ENCODE measurements at regions not wholly inside any gene's neighbourhood (a gene's known extent, or its start where the extent isn't known, plus 50 kb on each side); places are given as distances from the start of the nearest gene placed in this dataset.

- DNase-seq, result no peak
Measured at GRCh38 chr1:98055457-98055856, 134.6 kb upstream of the DPYD start.

GRCh38 chr1:98054786-98055185, 134.0 kb upstream of the DPYD start:
- no peak for DNase-seq

- no peak for DNase-seq
Measured at GRCh38 chr1:98054367-98054701, 133.5 kb upstream of the DPYD start.

- peak; percentile 83 for DNase-seq
Measured at GRCh38 chr1:98053471-98054366, 132.9 kb upstream of the DPYD start.

- peak; percentile 88 for DNase-seq
Measured at GRCh38 chr1:98051065-98051675, 130.3 kb upstream of the DPYD start.

- DNase-seq, result peak; percentile 62
Measured at GRCh38 chr1:98049370-98050135, 128.7 kb upstream of the DPYD start.

- no peak for DNase-seq
Measured at GRCh38 chr1:98048751-98049325, 128.0 kb upstream of the DPYD start.

- peak; percentile 86 for DNase-seq
Measured at GRCh38 chr1:98048244-98048643, 127.4 kb upstream of the DPYD start.

- no peak for DNase-seq
Measured at GRCh38 chr1:98047171-98047570, 126.3 kb upstream of the DPYD start.

GRCh38 chr1:98045767-98046641, 125.2 kb upstream of the DPYD start:
- DNase-seq, result peak; percentile 63

- peak; percentile 61 for DNase-seq
Measured at GRCh38 chr1:98045211-98045766, 124.5 kb upstream of the DPYD start.

GRCh38 chr1:98044766-98045165, 123.9 kb upstream of the DPYD start:
- peak; percentile 60 for DNase-seq

GRCh38 chr1:98044071-98044697, 123.3 kb upstream of the DPYD start:
- peak; percentile 25 for DNase-seq

GRCh38 chr1:98035602-98036002, 114.8 kb upstream of the DPYD start:
- DNase-seq, result no peak

GRCh38 chr1:98034505-98034904, 113.7 kb upstream of the DPYD start:
- no peak for DNase-seq

GRCh38 chr1:98032958-98033357, 112.1 kb upstream of the DPYD start:
- no peak for DNase-seq

- DNase-seq, result no peak
Measured at GRCh38 chr1:98030976-98031375, 110.1 kb upstream of the DPYD start.

GRCh38 chr1:98030483-98030882, 109.6 kb upstream of the DPYD start:
- DNase-seq, result no peak

- no peak for DNase-seq
Measured at GRCh38 chr1:98028800-98029199, 108.0 kb upstream of the DPYD start.

- no peak for DNase-seq
Measured at GRCh38 chr1:98027103-98027705, 106.4 kb upstream of the DPYD start.

- DNase-seq, result no peak
Measured at GRCh38 chr1:98025858-98026257, 105.0 kb upstream of the DPYD start.
